ENCODE measurements at regions not wholly inside any gene's neighbourhood (a gene's known extent, or its start where the extent isn't known, plus 50 kb on each side); places are given as distances from the start of the nearest gene placed in this dataset.

- TF ChIP-seq ZC3H10 (CRISPR knock-in tag; IDR thresholded peaks at IDR 0.05) (no peak), ZNF70 (CRISPR knock-in tag; IDR thresholded peaks at IDR 0.05) (no peak), SNAI2 (CRISPR knock-in tag; IDR thresholded peaks at IDR 0.05) (no peak), TOX (CRISPR knock-in tag; IDR thresholded peaks at IDR 0.05; ENCODE audit: borderline replicate concordance) (no peak), PPARA (CRISPR knock-in tag; IDR thresholded peaks at IDR 0.05; ENCODE audit: borderline replicate concordance) (no peak), CREB5 (CRISPR knock-in tag; IDR thresholded peaks at IDR 0.05; ENCODE audit: low read depth) (no peak), ZNF565 (CRISPR knock-in tag; conservative IDR thresholded peaks at IDR 0.05; ENCODE audit: low read depth) (no peak)
- ATAC-seq, result no peak
Measured at GRCh38 chr2:18067588-18068384, 189.3 kb downstream of the KCNS3 start.

GRCh38 chr2:18066894-18067293, 188.4 kb downstream of the KCNS3 start:
- no peak for ATAC-seq
- no peak for TF ChIP-seq CSRNP3 (CRISPR knock-in tag; IDR thresholded peaks at IDR 0.05)
- no peak for TF ChIP-seq ZC3H10 (CRISPR knock-in tag; IDR thresholded peaks at IDR 0.05)
- no peak for TF ChIP-seq RARB (CRISPR knock-in tag; IDR thresholded peaks at IDR 0.05)
- no peak for TF ChIP-seq ZNF8 (CRISPR knock-in tag; IDR thresholded peaks at IDR 0.05)
- no peak for TF ChIP-seq ZNF70 (CRISPR knock-in tag; IDR thresholded peaks at IDR 0.05)
- TF ChIP-seq ZFP3 (CRISPR knock-in tag; IDR thresholded peaks at IDR 0.05), result no peak
- no peak for TF ChIP-seq TSHZ2 (CRISPR knock-in tag; IDR thresholded peaks at IDR 0.05)
- TF ChIP-seq TOX (CRISPR knock-in tag; IDR thresholded peaks at IDR 0.05; ENCODE audit: borderline replicate concordance), result no peak
- TF ChIP-seq, protein P1, sequence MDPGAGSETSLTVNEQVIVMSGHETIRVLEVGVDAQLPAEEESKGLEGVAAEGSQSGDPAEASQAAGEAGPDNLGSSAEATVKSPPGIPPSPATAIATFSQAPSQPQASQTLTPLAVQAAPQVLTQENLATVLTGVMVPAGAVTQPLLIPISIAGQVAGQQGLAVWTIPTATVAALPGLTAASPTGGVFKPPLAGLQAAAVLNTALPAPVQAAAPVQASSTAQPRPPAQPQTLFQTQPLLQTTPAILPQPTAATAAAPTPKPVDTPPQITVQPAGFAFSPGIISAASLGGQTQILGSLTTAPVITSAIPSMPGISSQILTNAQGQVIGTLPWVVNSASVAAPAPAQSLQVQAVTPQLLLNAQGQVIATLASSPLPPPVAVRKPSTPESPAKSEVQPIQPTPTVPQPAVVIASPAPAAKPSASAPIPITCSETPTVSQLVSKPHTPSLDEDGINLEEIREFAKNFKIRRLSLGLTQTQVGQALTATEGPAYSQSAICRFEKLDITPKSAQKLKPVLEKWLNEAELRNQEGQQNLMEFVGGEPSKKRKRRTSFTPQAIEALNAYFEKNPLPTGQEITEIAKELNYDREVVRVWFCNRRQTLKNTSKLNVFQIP (CRISPR knock-in tag; IDR thresholded peaks at IDR 0.05; ENCODE audit: borderline replicate concordance, low read depth), result no peak
- TF ChIP-seq OSR1 (CRISPR knock-in tag; IDR thresholded peaks at IDR 0.05), result no peak
- TF ChIP-seq CSDC2 (CRISPR knock-in tag; IDR thresholded peaks at IDR 0.05), result no peak
- no peak for TF ChIP-seq SNAI2 (CRISPR knock-in tag; IDR thresholded peaks at IDR 0.05)
- TF ChIP-seq PPARA (CRISPR knock-in tag; IDR thresholded peaks at IDR 0.05; ENCODE audit: borderline replicate concordance), result no peak
- TF ChIP-seq ZFP30 (CRISPR knock-in tag; IDR thresholded peaks at IDR 0.05), result no peak
- no peak for TF ChIP-seq GLIS3 (CRISPR knock-in tag; IDR thresholded peaks at IDR 0.05)
- no peak for TF ChIP-seq ISL1 (CRISPR knock-in tag; IDR thresholded peaks at IDR 0.05)
- no peak for TF ChIP-seq CREB5 (CRISPR knock-in tag; IDR thresholded peaks at IDR 0.05; ENCODE audit: low read depth)
- no peak for TF ChIP-seq PATZ1 (CRISPR knock-in tag; IDR thresholded peaks at IDR 0.05; ENCODE audit: borderline replicate concordance)
- TF ChIP-seq ESRRG (CRISPR knock-in tag; IDR thresholded peaks at IDR 0.05), result no peak
- no peak for TF ChIP-seq ZNF565 (CRISPR knock-in tag; conservative IDR thresholded peaks at IDR 0.05; ENCODE audit: low read depth)
